ENCODE measurements at regions not wholly inside any gene's neighbourhood (a gene's known extent, or its start where the extent isn't known, plus 50 kb on each side); places are given as distances from the start of the nearest gene placed in this dataset.

- DNase-seq (ENCODE audit: low spot score) = no peak
- no peaks in the 10 kb centered on the region for H3K79me2 ChIP-seq (ENCODE audit: low read depth)
- Mint-ChIP-seq H3K27ac (no peak overlapping the region), H3K27me3 (ENCODE audit: insufficient read depth, low read depth) (peaks cover 15% of the 10 kb centered on the region), H3K36me3 (no peaks in the 10 kb centered on the region), H3K4me3 (no peak overlapping the region), H3K9me3 (peaks cover 4% of the 10 kb centered on the region), H3K4me1 (peaks cover 14% of the 10 kb centered on the region)
- H3K4me3 ChIP-seq = no peak overlapping the region
- no peaks in the 10 kb centered on the region for H4K20me1 ChIP-seq (ENCODE audit: low read depth)
- no peaks in the 10 kb centered on the region for H3K4me1 ChIP-seq
- no peak overlapping the region for H3K4me2 ChIP-seq
- H3K9ac ChIP-seq = no peak overlapping the region
- H3K27ac ChIP-seq = no peak overlapping the region
- H2AFZ ChIP-seq (replicated peaks) = no peak overlapping the region
- H3K36me3 ChIP-seq = no peaks in the 10 kb centered on the region
- TF ChIP-seq CTCF (IDR thresholded peaks at IDR 0.05) (no peak), EZH2 (IDR thresholded peaks at IDR 0.05) (no peak), EZH2phosphoT487 (IDR thresholded peaks at IDR 0.05) (no peak)
- no peaks in the 10 kb centered on the region for H3K27me3 ChIP-seq
- no peaks in the 10 kb centered on the region for H3F3A ChIP-seq (ENCODE audit: low read depth)
- no peaks in the 10 kb centered on the region for H3K9me3 ChIP-seq (ENCODE audit: low read depth)
These were observed 372.9 kb upstream of the HS6ST1 start for GRCh38 chr2:128691526-128691925.

GRCh38 chr2:128692895-128693742 is 374.5 kb upstream of the HS6ST1 start:
- H3K36me3 ChIP-seq = no peaks in the 10 kb centered on the region
- no peaks in the 10 kb centered on the region for H3K27me3 ChIP-seq
- no peak overlapping the region for H3K4me3 Mint-ChIP-seq
- H3K4me3 ChIP-seq = no peak overlapping the region
- H3K4me1 ChIP-seq = no peaks in the 10 kb centered on the region
- no peak overlapping the region for H3K9ac ChIP-seq
- H3K9me3 Mint-ChIP-seq = peaks cover 4% of the 10 kb centered on the region
- H4K20me1 ChIP-seq (ENCODE audit: low read depth) = no peaks in the 10 kb centered on the region
- H3K27ac Mint-ChIP-seq = no peak overlapping the region
- H3K4me1 Mint-ChIP-seq = peaks cover 14% of the 10 kb centered on the region
- no peaks in the 10 kb centered on the region for H3K36me3 Mint-ChIP-seq
- no peak overlapping the region for H2AFZ ChIP-seq (replicated peaks)
- H3K79me2 ChIP-seq (ENCODE audit: low read depth) = no peaks in the 10 kb centered on the region
- peaks cover 15% of the 10 kb centered on the region for H3K27me3 Mint-ChIP-seq (ENCODE audit: insufficient read depth, low read depth)
- TF ChIP-seq CTCF (IDR thresholded peaks at IDR 0.05) = no peak
- no peak for TF ChIP-seq EZH2 (IDR thresholded peaks at IDR 0.05)
- no peak for TF ChIP-seq EZH2phosphoT487 (IDR thresholded peaks at IDR 0.05)
- H3K27ac ChIP-seq = no peak overlapping the region
- H3K4me2 ChIP-seq = no peak overlapping the region
- DNase-seq (ENCODE audit: low spot score) = no peak
- no peaks in the 10 kb centered on the region for H3F3A ChIP-seq (ENCODE audit: low read depth)
- no peaks in the 10 kb centered on the region for H3K9me3 ChIP-seq (ENCODE audit: low read depth)

GRCh38 chr2:128693743-128694029 is 375.0 kb upstream of the HS6ST1 start:
- no peak overlapping the region for H3K4me3 Mint-ChIP-seq
- peaks cover 14% of the 10 kb centered on the region for H3K27me3 Mint-ChIP-seq (ENCODE audit: insufficient read depth, low read depth)
- TF ChIP-seq EZH2 (IDR thresholded peaks at IDR 0.05) (no peak), EZH2phosphoT487 (IDR thresholded peaks at IDR 0.05) (no peak), CTCF (IDR thresholded peaks at IDR 0.05) (no peak)

More at GRCh38 chr2:128693743-128694029, 375.0 kb upstream of the HS6ST1 start:
- Histone ChIP-seq H2AFZ (replicated peaks) (no peak overlapping the region), H3K4me2 (no peak overlapping the region), H3K79me2 (ENCODE audit: low read depth) (no peaks in the 10 kb centered on the region), H3K36me3 (no peaks in the 10 kb centered on the region), H3K9me3 (ENCODE audit: low read depth) (no peaks in the 10 kb centered on the region), H3K4me1 (no peaks in the 10 kb centered on the region), H3F3A (ENCODE audit: low read depth) (no peaks in the 10 kb centered on the region), H4K20me1 (ENCODE audit: low read depth) (no peaks in the 10 kb centered on the region), H3K27me3 (no peaks in the 10 kb centered on the region), H3K9ac (no peak overlapping the region), H3K4me3 (no peak overlapping the region), H3K27ac (no peak overlapping the region)
- no peak overlapping the region for H3K27ac Mint-ChIP-seq
- H3K36me3 Mint-ChIP-seq = no peaks in the 10 kb centered on the region
- H3K4me1 Mint-ChIP-seq = peaks cover 14% of the 10 kb centered on the region
- H3K9me3 Mint-ChIP-seq = peaks cover 2% of the 10 kb centered on the region
- DNase-seq (ENCODE audit: low spot score) = no peak

All from neural progenitor cell (in vitro differentiated cells).